ENCODE measurements at regions not wholly inside any gene's neighbourhood (a gene's known extent, or its start where the extent isn't known, plus 50 kb on each side); places are given as distances from the start of the nearest gene placed in this dataset.

- intact Hi-C loops (cut with micrococcal nuclease) = no loop called here
- CTCF ChIA-PET = no interaction called here
- H3K4me1 Mint-ChIP-seq (ENCODE audit: insufficient read depth, unreplicated experiment) = no peaks in the 10 kb centered on the region
Measured at GRCh38 chr10:1895691-1896090, 158.4 kb upstream of the ADARB2 start.

GRCh38 chr10:1894912-1895311, 157.6 kb upstream of the ADARB2 start:
- no TSS peak for BruUV-seq (replicated peaks)
- Mint-ChIP-seq H3K4me1 (ENCODE audit: insufficient read depth, unreplicated experiment) (no peaks in the 10 kb centered on the region), H3K27ac (ENCODE audit: low read depth, unreplicated experiment) (no peak overlapping the region), H3K36me3 (ENCODE audit: insufficient read depth, unreplicated experiment) (no peaks in the 10 kb centered on the region), H3K4me3 (ENCODE audit: unreplicated experiment) (no peak overlapping the region), H3K27me3 (ENCODE audit: insufficient read depth, unreplicated experiment) (no peaks in the 10 kb centered on the region), H3K9me3 (ENCODE audit: unreplicated experiment) (peaks cover 8% of the 10 kb centered on the region)
- DNase-seq (ENCODE audit: unreplicated experiment) = no peak
- intact Hi-C loops (cut with micrococcal nuclease) = no loop called here
- POLR2A ChIA-PET = no interaction called here
- no peak for TF ChIP-seq CTCF (IDR thresholded peaks at IDR 0.05; ENCODE audit: unreplicated experiment)
- CTCF ChIA-PET = no interaction called here

More at GRCh38 chr10:1895691-1896090, 158.4 kb upstream of the ADARB2 start:
- no TSS peak for BruUV-seq (replicated peaks)
- no peak for DNase-seq (ENCODE audit: unreplicated experiment)
- H3K27ac Mint-ChIP-seq (ENCODE audit: low read depth, unreplicated experiment) = no peak overlapping the region
- H3K27me3 Mint-ChIP-seq (ENCODE audit: insufficient read depth, unreplicated experiment) = no peaks in the 10 kb centered on the region
- H3K4me3 Mint-ChIP-seq (ENCODE audit: unreplicated experiment) = no peak overlapping the region
- H3K9me3 Mint-ChIP-seq (ENCODE audit: unreplicated experiment) = peaks cover 7% of the 10 kb centered on the region
- H3K36me3 Mint-ChIP-seq (ENCODE audit: insufficient read depth, unreplicated experiment) = no peaks in the 10 kb centered on the region
- POLR2A ChIA-PET = no interaction called here
- no peak for TF ChIP-seq CTCF (IDR thresholded peaks at IDR 0.05; ENCODE audit: unreplicated experiment)

GRCh38 chr10:1893941-1894340, 156.6 kb upstream of the ADARB2 start:
- no peak overlapping the region for H3K4me3 Mint-ChIP-seq (ENCODE audit: unreplicated experiment)
- no peaks in the 10 kb centered on the region for H3K4me1 Mint-ChIP-seq (ENCODE audit: insufficient read depth, unreplicated experiment)
- ChIA-PET CTCF (interaction anchor here (0.7 kb wide), 1 partner anchor 74 kb away, joined by 3 read pairs; no protein-coding TSS in a partner anchor), POLR2A (no interaction called here)
- DNase-seq (ENCODE audit: unreplicated experiment) = no peak
- intact Hi-C loops (cut with micrococcal nuclease) = no loop called here
- no TSS peak for BruUV-seq (replicated peaks)
- peaks cover 8% of the 10 kb centered on the region for H3K9me3 Mint-ChIP-seq (ENCODE audit: unreplicated experiment)
- H3K27me3 Mint-ChIP-seq (ENCODE audit: insufficient read depth, unreplicated experiment) = no peaks in the 10 kb centered on the region
- no peaks in the 10 kb centered on the region for H3K36me3 Mint-ChIP-seq (ENCODE audit: insufficient read depth, unreplicated experiment)
- no peak overlapping the region for H3K27ac Mint-ChIP-seq (ENCODE audit: low read depth, unreplicated experiment)
- no peak for TF ChIP-seq CTCF (IDR thresholded peaks at IDR 0.05; ENCODE audit: unreplicated experiment)

GRCh38 chr10:1886039-1886438, 148.7 kb upstream of the ADARB2 start:
- no TSS peak for BruUV-seq (replicated peaks)
- no peak for DNase-seq (ENCODE audit: unreplicated experiment)
- H3K4me3 Mint-ChIP-seq (ENCODE audit: unreplicated experiment) = no peak overlapping the region
- no peaks in the 10 kb centered on the region for H3K36me3 Mint-ChIP-seq (ENCODE audit: insufficient read depth, unreplicated experiment)
- H3K27me3 Mint-ChIP-seq (ENCODE audit: insufficient read depth, unreplicated experiment) = no peaks in the 10 kb centered on the region
- CTCF ChIA-PET = interaction anchor here (1.0 kb wide), 1 partner anchor 16 kb away, joined by 4 read pairs; no protein-coding TSS in a partner anchor
- intact Hi-C loops (cut with micrococcal nuclease) = no loop called here
- no peak overlapping the region for H3K27ac Mint-ChIP-seq (ENCODE audit: low read depth, unreplicated experiment)
- no peak for TF ChIP-seq CTCF (IDR thresholded peaks at IDR 0.05; ENCODE audit: unreplicated experiment)
- peaks cover 5% of the 10 kb centered on the region for H3K4me1 Mint-ChIP-seq (ENCODE audit: insufficient read depth, unreplicated experiment)
- POLR2A ChIA-PET = no interaction called here
- H3K9me3 Mint-ChIP-seq (ENCODE audit: unreplicated experiment) = peaks cover 5% of the 10 kb centered on the region

All from MCF 10A (cell line).